ENCODE measurements at regions not wholly inside any gene's neighbourhood (a gene's known extent, or its start where the extent isn't known, plus 50 kb on each side); places are given as distances from the start of the nearest gene placed in this dataset.

GRCh38 chr10:128384831-128385230 lies 258.6 kb upstream of the MKI67 start (continued):
- TF ChIP-seq REST (IDR thresholded peaks at IDR 0.05) (no peak), FOXA2 (IDR thresholded peaks at IDR 0.05) (no peak), JUND (IDR thresholded peaks at IDR 0.05) (no peak), CTCF (IDR thresholded peaks at IDR 0.05; ENCODE audit: low read depth, low read length, missing input control) (no peak)

- Histone ChIP-seq H3K9me3 (ENCODE audit: control insufficient read depth in 4 of 4, low read length in 3 of 4) (peaks cover 0 to 1% (median 0%) of the 10 kb centered on the region in 4 donors), H3K4me1 (ENCODE audit: control insufficient read depth in 4 of 4, insufficient read depth in 4 of 4, low read length in 3 of 4) (no peaks in the 10 kb centered on the region), H3K4me3 (ENCODE audit: low read depth in 1 of 3, low read length in 3 of 3) (no peak overlapping the region), H3K27me3 (ENCODE audit: control insufficient read depth in 4 of 4, insufficient read depth in 4 of 4, low read length in 3 of 4) (no peaks in the 10 kb centered on the region), H3K9ac (ENCODE audit: low read depth in 1 of 2, low read length in 2 of 2) (no peak overlapping the region), H3K36me3 (ENCODE audit: control insufficient read depth in 4 of 4, insufficient read depth in 3 of 4, low read depth in 1 of 4, low read length in 3 of 4) (no peaks in the 10 kb centered on the region), H3K27ac (ENCODE audit: low read depth in 1 of 2, low read length in 2 of 2) (no peak overlapping the region)
- TF ChIP-seq ZBTB33 (IDR thresholded peaks at IDR 0.05) (no peak), CTCF (IDR thresholded peaks at IDR 0.05; ENCODE audit: low read depth, low read length, missing input control) (no peak), YY1 (IDR thresholded peaks at IDR 0.05) (no peak), HNF4G (IDR thresholded peaks at IDR 0.05) (no peak), TAF1 (conservative IDR thresholded peaks at IDR 0.05) (no peak), RAD21 (IDR thresholded peaks at IDR 0.05) (no peak), RXRA (IDR thresholded peaks at IDR 0.05) (no peak), FOXA2 (IDR thresholded peaks at IDR 0.05) (no peak), SP1 (IDR thresholded peaks at IDR 0.05) (no peak), GABPA (IDR thresholded peaks at IDR 0.05 in 1 of 2, conservative IDR thresholded peaks at IDR 0.05 in 1 of 2) (no peak), ATF3 (IDR thresholded peaks at IDR 0.05) (no peak), JUND (IDR thresholded peaks at IDR 0.05) (no peak), EGR1 (IDR thresholded peaks at IDR 0.05; ENCODE audit: low read depth in 2 of 2) (no peak), REST (IDR thresholded peaks at IDR 0.05) (no peak), FOXA1 (IDR thresholded peaks at IDR 0.05) (no peak), HNF4A (conservative IDR thresholded peaks at IDR 0.05) (no peak), NR2F2 (IDR thresholded peaks at IDR 0.05) (no peak), MAX (IDR thresholded peaks at IDR 0.05) (no peak)
- no peak for DNase-seq (ENCODE audit: low spot score)
- WGBS: 79% methylated on average over 7 of the region's 7 CpGs
These were observed 260.0 kb upstream of the MKI67 start for GRCh38 chr10:128386231-128386630.

Measured in liver (tissue), 8 donors.